Neural cell (in vitro differentiated cells): ENCODE measurements at regions not wholly inside any gene's neighbourhood (a gene's known extent, or its start where the extent isn't known, plus 50 kb on each side); places are given as distances from the start of the nearest gene placed in this dataset.

Experiments
- H2AFZ ChIP-seq: fragments of 200-600, 300-800 bp; sonication (generic), shearing (Covaris generic); 2 replicates; pipeline ENCODE4 v1.6.0; 2014; ENCODE audit warnings: low read depth, mild to moderate bottlenecking, antibody characterized with exemption, low read length, moderate library complexity
- H3F3A ChIP-seq: fragments of 200-600 bp; shearing (Covaris generic); 2 replicates; pipeline ENCODE4 v1.6.1; 2016; ENCODE audit warnings: mild to moderate bottlenecking, moderate library complexity, mixed read lengths, antibody characterized with exemption, low read length; ENCODE audit not compliant: insufficient read depth, poor library complexity, severe bottlenecking
- H3K27ac ChIP-seq: fragments of 200-600, 300-800 bp; sonication (generic), shearing (Covaris generic); 2 replicates; pipeline ENCODE4 v1.5.1; 2014; ENCODE audit warnings: mild to moderate bottlenecking, low read length, moderate library complexity
- H3K27me3 ChIP-seq: fragments of 300-800, 200-600 bp; sonication (generic), shearing (Covaris generic); 2 replicates; pipeline ENCODE4 v1.6.0; 2014; ENCODE audit warnings: mild to moderate bottlenecking, low read depth, low read length, moderate library complexity; ENCODE audit not compliant: insufficient read depth
- H3K36me3 ChIP-seq: fragments of 300-800, 200-600 bp; sonication (generic), shearing (Covaris generic); 2 replicates; pipeline ENCODE4 v1.5.1; 2014; ENCODE audit warnings: mild to moderate bottlenecking, antibody characterized with exemption, low read length, moderate library complexity; ENCODE audit not compliant: insufficient read depth
- H3K4me2 ChIP-seq: fragments of 300-800, 200-600 bp; sonication (generic), shearing (Covaris generic); 2 replicates; pipeline ENCODE4 v1.6.0; 2014; ENCODE audit warnings: mild to moderate bottlenecking, low read length
- H3K4me3 ChIP-seq: fragments of 300-800, 200-600 bp; sonication (generic), shearing (Covaris generic); 2 replicates; pipeline ENCODE4 v1.5.1; 2014; ENCODE audit warnings: mild to moderate bottlenecking, low read length, moderate library complexity
- H3K79me2 ChIP-seq: fragments of 200-600 bp; shearing (Covaris generic); replicated peaks from 2 replicates; pipeline ENCODE4 v1.6.0; 2014; ENCODE audit warnings: mild to moderate bottlenecking, low read length, moderate library complexity; ENCODE audit not compliant: insufficient read depth
- H3K9ac ChIP-seq: fragments of 300-800, 200-600 bp; sonication (generic), shearing (Covaris generic); 2 replicates; pipeline ENCODE4 v1.6.1; 2016; ENCODE audit warnings: mild to moderate bottlenecking, low read length, mixed read lengths
- H3K9me2 ChIP-seq: fragments of 200-600 bp; shearing (Covaris generic); 2 replicates; pipeline ENCODE4 v1.6.1; 2016; ENCODE audit warnings: mild to moderate bottlenecking, low read length, mixed read lengths; ENCODE audit not compliant: insufficient read depth
- H3K9me3 ChIP-seq: fragments of 200-600, 300-800 bp; sonication (generic), shearing (Covaris generic); 2 replicates; pipeline ENCODE4 v1.6.1; 2016; ENCODE audit warnings: mild to moderate bottlenecking, mixed run types, low read length, moderate library complexity, mixed read lengths
- H4K20me1 ChIP-seq: fragments of 200-600 bp; shearing (Covaris generic); 2 replicates; pipeline ENCODE4 v1.6.1; 2016; ENCODE audit warnings: mild to moderate bottlenecking, mixed run types; ENCODE audit not compliant: insufficient read depth
- CTCF ChIP-seq: fragments of 450-650 bp; IDR thresholded peaks from 2 replicates; pipeline ENCODE4 v1.5.1; 2014; ENCODE audit warnings: antibody characterized with exemption, mild to moderate bottlenecking, moderate library complexity; ENCODE audit not compliant: poor library complexity, severe bottlenecking
- EP300 ChIP-seq: fragments of 450-650 bp; conservative IDR thresholded peaks from 2 replicates; pipeline ENCODE4 v1.6.1; 2014; ENCODE audit warnings: antibody characterized with exemption, mild to moderate bottlenecking, moderate library complexity; ENCODE audit not compliant: poor library complexity, severe bottlenecking
- EZH2 ChIP-seq: fragments of 200-600, 300-800 bp; shearing (Covaris generic), sonication (generic); IDR thresholded peaks from 2 replicates; pipeline ENCODE4 v1.6.1; 2014; ENCODE audit warnings: antibody characterized with exemption, low read length, borderline replicate concordance, mild to moderate bottlenecking; ENCODE audit not compliant: insufficient read depth, poor library complexity, severe bottlenecking
- MXI1 ChIP-seq: fragments of 450-650 bp; conservative IDR thresholded peaks from 2 replicates; pipeline ENCODE4 v1.6.1; 2014; ENCODE audit warnings: antibody characterized with exemption, mild to moderate bottlenecking; ENCODE audit not compliant: poor library complexity, severe bottlenecking
- POLR2AphosphoS5 ChIP-seq: IDR thresholded peaks from 2 replicates; pipeline ENCODE4 v1.6.1; 2012
- RAD21 ChIP-seq: fragments of 450-650 bp; conservative IDR thresholded peaks from 2 replicates; pipeline ENCODE4 v1.6.1; 2014; ENCODE audit warnings: antibody characterized with exemption, mild to moderate bottlenecking, moderate library complexity
- REST ChIP-seq: IDR thresholded peaks from 2 replicates; pipeline ENCODE4 v1.6.1; 2012; ENCODE audit warnings: borderline replicate concordance
- SMC3 ChIP-seq: fragments of 450-650 bp; conservative IDR thresholded peaks from 2 replicates; pipeline ENCODE4 v1.6.1; 2014; ENCODE audit warnings: antibody characterized with exemption, mild to moderate bottlenecking, moderate library complexity; ENCODE audit not compliant: poor library complexity
- TAF1 ChIP-seq: IDR thresholded peaks from 2 replicates; pipeline ENCODE4 v1.6.1; 2012; ENCODE audit warnings: low read depth

- Histone ChIP-seq H4K20me1 (no peaks in the 10 kb centered on the region), H3K27ac (no peak overlapping the region), H2AFZ (no peak overlapping the region), H3K27me3 (no peaks in the 10 kb centered on the region), H3K4me2 (no peak overlapping the region), H3K9me2 (no peaks in the 10 kb centered on the region), H3K9me3 (no peaks in the 10 kb centered on the region), H3K4me3 (no peak overlapping the region), H3K36me3 (no peaks in the 10 kb centered on the region), H3F3A (no peaks in the 10 kb centered on the region), H3K9ac (no peak overlapping the region), H3K79me2 (no peaks in the 10 kb centered on the region)
- TF ChIP-seq MXI1 (no peak), POLR2AphosphoS5 (no peak), TAF1 (no peak), SMC3 (no peak), CTCF (no peak), EP300 (no peak), EZH2 (no peak), RAD21 (no peak), REST (no peak)
Observed at GRCh38 chr13:79668201-79668752, 187.3 kb downstream of the NDFIP2 start.

- no peaks in the 10 kb centered on the region for H3K9me3 ChIP-seq
- H4K20me1 ChIP-seq, result no peaks in the 10 kb centered on the region
- no peaks in the 10 kb centered on the region for H3K79me2 ChIP-seq
- TF ChIP-seq SMC3, result no peak
- TF ChIP-seq RAD21, result no peak
- no peak for TF ChIP-seq POLR2AphosphoS5
- TF ChIP-seq CTCF, result no peak
- TF ChIP-seq TAF1, result no peak
- no peak for TF ChIP-seq EZH2
- no peak for TF ChIP-seq EP300
- no peak overlapping the region for H3K9ac ChIP-seq
- no peaks in the 10 kb centered on the region for H3F3A ChIP-seq
- H3K36me3 ChIP-seq, result no peaks in the 10 kb centered on the region
- H3K27ac ChIP-seq, result no peak overlapping the region
- no peaks in the 10 kb centered on the region for H3K9me2 ChIP-seq
- no peak overlapping the region for H2AFZ ChIP-seq
- no peak overlapping the region for H3K4me2 ChIP-seq
- no peaks in the 10 kb centered on the region for H3K27me3 ChIP-seq
- H3K4me3 ChIP-seq, result no peak overlapping the region
Observed at GRCh38 chr13:79667771-79668170, 186.8 kb downstream of the NDFIP2 start.
